Keratinocyte (primary cell): ENCODE measurements at regions not wholly inside any gene's neighbourhood (a gene's known extent, or its start where the extent isn't known, plus 50 kb on each side); places are given as distances from the start of the nearest gene placed in this dataset.
A peak's percentile ranks its signal among the peaks of the same experiment; 100 is the strongest.

Experiments used
- DNase-seq: peaks from one replicate; pipeline ENCODE4 v3.0.0-alpha.2; 2011; ENCODE audit warnings: low read depth, missing footprints, low spot score
- FAIRE-seq: peaks from 2 replicates; lab custom pipeline; 2011; peaks lifted over from hg19 to GRCh38; lab: Jason Lieb, UNC
- H2AFZ ChIP-seq: 2 replicates; pipeline ENCODE4 v1.6.0; 2012; ENCODE audit warnings: low read length, control low read depth, inconsistent platforms; ENCODE audit not compliant: control insufficient read depth
- H3K27ac ChIP-seq: 2 replicates; pipeline ENCODE4 v1.5.1; 2011; ENCODE audit warnings: low read length; ENCODE audit not compliant: control insufficient read depth, insufficient read depth
- H3K27me3 ChIP-seq: 3 replicates; pipeline ENCODE4 v1.6.0; 2011; ENCODE audit warnings: low read length; ENCODE audit not compliant: control insufficient read depth, insufficient read depth; ENCODE audit errors: extremely low read depth
- H3K36me3 ChIP-seq, 2 experiments: 2 replicates in 1 of 2; 3 replicates in 1 of 2; pipeline ENCODE4 v1.5.1; 2011; ENCODE audit warnings: low read length in 2 of 2, mild to moderate bottlenecking in 1 of 2; ENCODE audit not compliant: control insufficient read depth in 2 of 2, insufficient read depth in 2 of 2; ENCODE audit errors: extremely low read depth in 1 of 2
- H3K4me1 ChIP-seq: 3 replicates; pipeline ENCODE4 v1.5.1; 2011; ENCODE audit warnings: low read length; ENCODE audit not compliant: control insufficient read depth, insufficient read depth; ENCODE audit errors: extremely low read depth
- H3K4me2 ChIP-seq: 3 replicates; pipeline ENCODE4 v1.6.0; 2011; ENCODE audit warnings: low read depth, low read length; ENCODE audit not compliant: control insufficient read depth, insufficient read depth; ENCODE audit errors: extremely low read depth
- H3K4me3 ChIP-seq, 3 experiments: fragments of 200-600 bp in 1 of 3; sonication (generic) in 1 of 3; 2 replicates in 2 of 3; 3 replicates in 1 of 3; pipeline ENCODE4 v1.5.1; 2011 to 2016; ENCODE audit warnings: low read length in 3 of 3, mild to moderate bottlenecking in 3 of 3, control low read depth in 2 of 3, inconsistent platforms in 1 of 3, low read depth in 1 of 3, mixed read lengths in 1 of 3, mixed run types in 1 of 3, moderate library complexity in 1 of 3; ENCODE audit not compliant: control insufficient read depth in 2 of 3, insufficient read depth in 2 of 3; ENCODE audit errors: extremely low read depth in 1 of 3
- H3K79me2 ChIP-seq: 2 replicates; pipeline ENCODE4 v1.6.0; 2012; ENCODE audit warnings: low read length; ENCODE audit not compliant: control insufficient read depth, insufficient read depth
- H3K9ac ChIP-seq: 3 replicates; pipeline ENCODE4 v1.6.0; 2011; ENCODE audit warnings: low read length; ENCODE audit not compliant: control insufficient read depth, insufficient read depth; ENCODE audit errors: extremely low read depth
- H3K9me1 ChIP-seq: 3 replicates; pipeline ENCODE4 v1.6.0; 2011; ENCODE audit warnings: low read length; ENCODE audit not compliant: control insufficient read depth, insufficient read depth; ENCODE audit errors: extremely low read depth
- H3K9me3 ChIP-seq: 2 replicates; pipeline ENCODE4 v1.5.1; 2012; ENCODE audit warnings: low read depth, low read length; ENCODE audit not compliant: control insufficient read depth
- H4K20me1 ChIP-seq: 3 replicates; pipeline ENCODE4 v1.6.0; 2011; ENCODE audit warnings: low read length; ENCODE audit not compliant: control insufficient read depth, insufficient read depth; ENCODE audit errors: extremely low read depth
- CTCF ChIP-seq, 3 experiments: IDR thresholded peaks in 1 of 3; conservative IDR thresholded peaks in 1 of 3; optimal IDR thresholded peaks in 1 of 3; 2 replicates in 2 of 3; 3 replicates in 1 of 3; pipeline versions ENCODE3 to v1.5.1; 2011; ENCODE audit warnings: low read length in 3 of 3, mild to moderate bottlenecking in 3 of 3, moderate library complexity in 2 of 3, control low read depth in 1 of 3, inconsistent platforms in 1 of 3; ENCODE audit not compliant: insufficient read depth in 2 of 3; ENCODE audit errors: extremely low read depth in 1 of 3
- EZH2 ChIP-seq: IDR thresholded peaks from one replicate; pipeline ENCODE4 v1.6.1; 2012; ENCODE audit warnings: inconsistent platforms, mild to moderate bottlenecking, low read length, moderate library complexity
- dilution Hi-C: fragments of 300-500 bp; cut with MboI; formaldehyde crosslinking; loops from one replicate; pipeline ENCODE4 v1.7.0; 2020; ENCODE audit warnings: low sequenced_read_pairs; ENCODE audit not compliant: extremely low pct_ligation_motif_present

GRCh38 chr11:29449281-29450074 lies 567.4 kb downstream of the KCNA4 start:
- Histone ChIP-seq H3K4me2 (no peak overlapping the region), H3K4me3 (no peak overlapping the region), H3K9me1 (no peaks in the 10 kb centered on the region), H3K27me3 (no peaks in the 10 kb centered on the region), H3K4me1 (no peaks in the 10 kb centered on the region), H3K36me3 (no peaks in the 10 kb centered on the region), H2AFZ (no peak overlapping the region), H3K27ac (no peak overlapping the region), H4K20me1 (no peaks in the 10 kb centered on the region), H3K9ac (no peak overlapping the region), H3K79me2 (no peaks in the 10 kb centered on the region), H3K9me3 (no peaks in the 10 kb centered on the region)
- dilution Hi-C loops = no loop called here
- FAIRE-seq = no peak
- TF ChIP-seq EZH2 (no peak), CTCF (optimal IDR thresholded peaks at IDR 0.05 in 1 of 3, IDR thresholded peaks at IDR 0.05 in 1 of 3, conservative IDR thresholded peaks at IDR 0.05 in 1 of 3; ENCODE audit: extremely low read depth in 1 of 3, insufficient read depth in 2 of 3, low read length in 3 of 3) (no peak)
- no peak for DNase-seq

- Histone ChIP-seq H4K20me1 (no peaks in the 10 kb centered on the region), H2AFZ (no peak overlapping the region), H3K4me1 (no peaks in the 10 kb centered on the region), H3K27ac (no peak overlapping the region), H3K9ac (no peak overlapping the region), H3K36me3 (no peaks in the 10 kb centered on the region), H3K79me2 (no peaks in the 10 kb centered on the region), H3K27me3 (no peaks in the 10 kb centered on the region), H3K4me3 (no peak overlapping the region), H3K9me1 (no peaks in the 10 kb centered on the region), H3K9me3 (no peaks in the 10 kb centered on the region), H3K4me2 (no peak overlapping the region)
- no peak for DNase-seq
- peak in 1 of 3 experiments; percentile 19 for TF ChIP-seq CTCF (optimal IDR thresholded peaks at IDR 0.05 in 1 of 3, IDR thresholded peaks at IDR 0.05 in 1 of 3, conservative IDR thresholded peaks at IDR 0.05 in 1 of 3; ENCODE audit: extremely low read depth in 1 of 3, insufficient read depth in 2 of 3, low read length in 3 of 3)
- no peak for TF ChIP-seq EZH2
- FAIRE-seq = no peak
- dilution Hi-C loops = no loop called here
These were observed 568.5 kb downstream of the KCNA4 start for GRCh38 chr11:29448246-29448877.
